HG02885 (cell line): ENCODE measurements at regions not wholly inside any gene's neighbourhood (a gene's known extent, or its start where the extent isn't known, plus 50 kb on each side); places are given as distances from the start of the nearest gene placed in this dataset.
A peak's percentile ranks its signal among the peaks of the same experiment; 100 is the strongest.

Source experiments
- ATAC-seq: cut with Tn5 transposase; IDR thresholded peaks from one replicate; pipeline ENCODE4 v1.9.1; 2021; ENCODE audit warnings: mild to moderate bottlenecking; ENCODE audit not compliant: unreplicated experiment, poor library complexity

- ATAC-seq = no peak
These were observed 69.8 kb upstream of the SLC7A11 start for GRCh38 chr4:138311771-138312535.

- ATAC-seq = no peak
These were observed 68.8 kb upstream of the SLC7A11 start for GRCh38 chr4:138310991-138311390.

DNA sequence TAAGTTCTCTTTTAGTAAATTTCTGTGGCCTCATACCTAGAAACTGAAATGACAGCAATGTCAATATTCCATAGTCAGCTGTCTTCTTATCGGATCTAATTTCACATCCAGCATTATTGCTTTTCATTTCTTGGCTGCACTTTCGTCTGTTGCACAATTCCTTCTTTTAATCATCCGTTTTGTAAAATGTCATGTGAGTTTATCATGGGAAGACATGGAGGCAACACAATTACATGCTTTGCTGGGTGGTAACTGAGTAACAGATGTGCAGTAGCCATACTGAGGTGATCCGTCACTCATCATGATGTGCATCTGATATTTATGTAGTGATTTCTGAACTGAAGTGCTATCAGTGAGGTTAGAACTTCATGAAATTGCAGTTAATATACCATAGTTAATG is 68.3 kb upstream of the SLC7A11 start:
- ATAC-seq = no peak

DNA sequence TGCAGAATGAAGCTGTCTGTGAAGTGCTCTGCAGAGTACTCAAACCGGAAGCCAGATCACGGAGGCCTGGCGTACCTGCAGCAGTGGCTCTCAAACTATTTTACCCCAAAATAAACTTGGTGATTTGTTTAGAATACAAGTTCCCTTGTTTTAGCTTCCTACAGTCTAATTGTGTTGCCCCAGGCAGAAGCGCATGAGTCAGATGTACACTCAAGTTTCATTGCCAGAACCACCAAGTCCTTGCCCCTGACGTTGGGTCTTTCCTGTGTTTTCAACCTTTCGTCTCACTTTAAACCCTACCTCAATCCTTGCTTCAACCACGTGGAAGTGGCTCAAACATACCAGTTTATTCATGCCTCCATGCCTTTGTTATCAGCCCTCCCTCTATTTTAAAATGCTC is 66.2 kb upstream of the SLC7A11 start:
- ATAC-seq = no peak

GRCh38 chr4:138307319-138307718 is 65.2 kb upstream of the SLC7A11 start:
- no peak for ATAC-seq

GRCh38 chr4:138305050-138305449 is 62.9 kb upstream of the SLC7A11 start:
- no peak for ATAC-seq

- no peak for ATAC-seq
These were observed 59.4 kb upstream of the SLC7A11 start for GRCh38 chr4:138301536-138301935.

- no peak for ATAC-seq
These were observed 58.5 kb upstream of the SLC7A11 start for GRCh38 chr4:138300616-138301015.

- ATAC-seq = no peak
These were observed 57.7 kb upstream of the SLC7A11 start for GRCh38 chr4:138299881-138300280.

GRCh38 chr4:138298866-138299265 is 56.7 kb upstream of the SLC7A11 start:
- ATAC-seq = no peak

GRCh38 chr4:138298431-138298830 is 56.3 kb upstream of the SLC7A11 start:
- no peak for ATAC-seq

DNA sequence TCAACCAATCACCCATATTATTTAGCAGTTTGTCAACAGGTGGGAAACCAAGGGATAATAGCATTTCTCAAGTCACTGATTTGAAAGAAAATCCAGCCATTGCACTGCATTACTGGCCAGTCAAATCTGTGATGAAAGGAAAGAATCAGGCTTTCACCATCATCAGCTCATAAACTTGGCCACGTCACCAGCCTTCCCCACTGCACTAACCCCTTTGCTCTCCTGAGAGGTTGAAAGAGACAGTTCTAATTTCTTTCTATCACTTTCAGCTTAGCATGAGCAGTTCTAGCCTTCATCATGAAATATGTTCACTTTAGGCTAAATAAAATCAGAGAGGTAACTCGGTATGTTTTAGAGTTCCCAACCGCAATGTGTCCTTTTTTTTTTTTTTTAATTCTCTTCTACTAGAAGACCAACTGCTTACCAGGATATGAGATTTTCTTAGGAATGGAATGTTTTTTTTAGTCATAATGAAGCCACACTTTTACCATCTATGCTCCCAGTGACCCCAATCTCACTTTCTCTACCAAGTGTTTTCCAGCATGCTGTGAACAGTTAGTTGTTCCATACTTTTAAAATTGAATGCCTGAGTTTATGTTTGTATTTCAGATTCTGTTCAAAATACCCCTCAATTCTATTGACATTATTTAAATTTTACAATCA is 55.7 kb upstream of the SLC7A11 start:
- peak; percentile 97 for ATAC-seq

- ATAC-seq = no peak
These were observed 50.2 kb upstream of the SLC7A11 start for GRCh38 chr4:138292321-138292720.
